DMS53 treated with DMSO at 0.1 percent for 48 hours (cell line): ENCODE measurements at regions not wholly inside any gene's neighbourhood (a gene's known extent, or its start where the extent isn't known, plus 50 kb on each side); places are given as distances from the start of the nearest gene placed in this dataset.
"Not testable (repeated sequence)": the region's sequence is repeated elsewhere in the genome, so short reads cannot be mapped to it uniquely, and the experiment has no call there.

ENCODE experiments used
- DNase-seq: peaks from one replicate; lab custom pipeline; 2025; ENCODE audit not compliant: unreplicated experiment; lab: John Stamatoyannopoulos, UW

GRCh38 chr4:162945713-162946112 lies 221.0 kb downstream of the NAF1 start:
- no peak for DNase-seq

- no peak for DNase-seq
These were observed 223.4 kb downstream of the NAF1 start for GRCh38 chr4:162943263-162943662.

- DNase-seq: no peak
These were observed 227.8 kb downstream of the NAF1 start for GRCh38 chr4:162938738-162939485.

GRCh38 chr4:162935214-162935613 lies 231.5 kb downstream of the NAF1 start:
- DNase-seq: no peak

GRCh38 chr4:162931286-162931685 lies 235.4 kb downstream of the NAF1 start:
- no peak for DNase-seq

GRCh38 chr4:162921178-162921785 lies 245.4 kb downstream of the NAF1 start:
- no peak for DNase-seq

GRCh38 chr4:162920649-162921048 lies 246.0 kb downstream of the NAF1 start:
- DNase-seq: no peak

- no peak for DNase-seq
These were observed 254.2 kb downstream of the NAF1 start for GRCh38 chr4:162912482-162912881.

- no peak for DNase-seq
These were observed 255.3 kb downstream of the NAF1 start for GRCh38 chr4:162911349-162911748.

GRCh38 chr4:162909952-162910351 lies 256.7 kb downstream of the NAF1 start:
- DNase-seq: no peak

- DNase-seq: no peak
These were observed 272.3 kb downstream of the NAF1 start for GRCh38 chr4:162894387-162894786.

GRCh38 chr4:162891788-162892707 lies 274.6 kb downstream of the NAF1 start:
- no peak for DNase-seq

GRCh38 chr4:162878096-162878495 lies 288.6 kb downstream of the NAF1 start:
- DNase-seq: no peak

GRCh38 chr4:162874748-162875147 lies 291.9 kb downstream of the NAF1 start:
- DNase-seq: no peak

- DNase-seq: no peak
These were observed 294.7 kb downstream of the NAF1 start for GRCh38 chr4:162871990-162872389.

GRCh38 chr4:162869157-162869556 lies 297.5 kb downstream of the NAF1 start:
- no peak for DNase-seq

- DNase-seq: no peak
These were observed 300.1 kb downstream of the NAF1 start for GRCh38 chr4:162866565-162866964.

GRCh38 chr4:162865102-162865501 lies 301.6 kb downstream of the NAF1 start:
- no peak for DNase-seq

- no peak for DNase-seq
These were observed 312.9 kb downstream of the NAF1 start for GRCh38 chr4:162853788-162854187.

GRCh38 chr4:162852642-162853041 lies 314.0 kb downstream of the NAF1 start:
- DNase-seq: no peak

GRCh38 chr4:162851241-162851758 lies 315.4 kb downstream of the NAF1 start:
- not testable (repeated sequence) for DNase-seq
